HG02938 (cell line): ENCODE measurements at regions not wholly inside any gene's neighbourhood (a gene's known extent, or its start where the extent isn't known, plus 50 kb on each side); places are given as distances from the start of the nearest gene placed in this dataset.

ENCODE experiments used
- ATAC-seq: cut with Tn5 transposase; IDR thresholded peaks from one replicate; pipeline ENCODE4 v1.9.1; 2021; ENCODE audit warnings: mild to moderate bottlenecking, moderate library complexity; ENCODE audit not compliant: unreplicated experiment

DNA sequence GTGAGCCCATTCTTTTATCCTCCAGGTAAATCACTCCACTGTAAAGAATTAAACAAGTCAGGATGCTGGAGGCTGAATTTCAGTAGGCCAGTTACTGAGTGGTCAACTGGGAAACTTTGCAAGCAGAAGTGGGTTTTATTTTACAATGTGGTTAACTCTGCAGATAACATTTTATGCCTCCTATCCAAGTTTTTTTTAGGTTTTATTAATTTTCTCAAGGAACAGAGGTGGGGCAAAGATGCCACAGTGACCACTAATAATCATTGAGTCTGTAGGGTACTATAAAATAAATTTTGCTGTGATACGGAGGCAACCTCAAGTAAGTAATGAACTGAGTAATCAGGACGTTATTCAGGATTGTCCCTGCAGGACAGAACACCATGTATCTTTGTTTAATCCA lies 599.9 kb downstream of the METTL15 start:
- ATAC-seq, result no peak

GRCh38 chr11:28704801-28705200 lies 596.6 kb downstream of the METTL15 start:
- no peak for ATAC-seq

- ATAC-seq, result no peak
These were observed 595.2 kb downstream of the METTL15 start for GRCh38 chr11:28703371-28703770.

DNA sequence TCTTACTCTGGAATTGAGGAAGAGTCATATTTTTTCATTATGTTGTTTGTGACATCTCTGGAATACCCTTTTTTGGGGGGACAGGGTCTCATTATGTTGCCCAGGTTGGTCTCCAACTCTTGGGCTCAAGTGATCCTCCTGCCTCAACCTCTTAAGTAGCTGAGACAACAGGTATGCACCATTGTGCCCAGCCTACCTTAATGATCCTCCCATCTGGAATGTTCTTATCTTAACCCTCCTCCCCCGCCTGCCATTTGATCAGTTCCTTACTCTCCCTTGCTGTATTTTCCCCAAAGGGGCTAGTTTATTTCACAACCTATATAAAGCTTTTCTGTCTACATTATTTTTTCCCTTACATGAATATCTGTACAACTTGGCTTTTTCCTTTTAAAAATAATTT lies 594.7 kb downstream of the METTL15 start:
- ATAC-seq, result no peak

DNA sequence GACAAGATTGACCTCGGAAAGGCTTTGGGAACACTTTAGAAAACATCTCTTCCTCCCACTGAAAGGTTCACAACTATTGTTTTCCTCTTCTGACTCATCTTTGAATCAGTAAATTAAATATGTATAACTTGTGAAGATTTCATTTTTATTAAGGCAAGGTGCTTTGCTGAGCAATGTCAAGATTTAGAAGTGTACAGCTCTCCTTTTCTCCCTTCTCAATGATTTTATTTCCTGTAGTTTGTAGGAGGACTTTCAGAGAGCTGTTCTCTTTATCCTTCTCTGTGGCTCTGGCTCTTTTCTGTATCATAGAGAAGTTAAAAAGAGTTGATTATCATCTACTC lies 594.2 kb downstream of the METTL15 start:
- no peak for ATAC-seq

- no peak for ATAC-seq
These were observed 593.7 kb downstream of the METTL15 start for GRCh38 chr11:28701760-28702449.

GRCh38 chr11:28699701-28700100 lies 591.5 kb downstream of the METTL15 start:
- no peak for ATAC-seq

DNA sequence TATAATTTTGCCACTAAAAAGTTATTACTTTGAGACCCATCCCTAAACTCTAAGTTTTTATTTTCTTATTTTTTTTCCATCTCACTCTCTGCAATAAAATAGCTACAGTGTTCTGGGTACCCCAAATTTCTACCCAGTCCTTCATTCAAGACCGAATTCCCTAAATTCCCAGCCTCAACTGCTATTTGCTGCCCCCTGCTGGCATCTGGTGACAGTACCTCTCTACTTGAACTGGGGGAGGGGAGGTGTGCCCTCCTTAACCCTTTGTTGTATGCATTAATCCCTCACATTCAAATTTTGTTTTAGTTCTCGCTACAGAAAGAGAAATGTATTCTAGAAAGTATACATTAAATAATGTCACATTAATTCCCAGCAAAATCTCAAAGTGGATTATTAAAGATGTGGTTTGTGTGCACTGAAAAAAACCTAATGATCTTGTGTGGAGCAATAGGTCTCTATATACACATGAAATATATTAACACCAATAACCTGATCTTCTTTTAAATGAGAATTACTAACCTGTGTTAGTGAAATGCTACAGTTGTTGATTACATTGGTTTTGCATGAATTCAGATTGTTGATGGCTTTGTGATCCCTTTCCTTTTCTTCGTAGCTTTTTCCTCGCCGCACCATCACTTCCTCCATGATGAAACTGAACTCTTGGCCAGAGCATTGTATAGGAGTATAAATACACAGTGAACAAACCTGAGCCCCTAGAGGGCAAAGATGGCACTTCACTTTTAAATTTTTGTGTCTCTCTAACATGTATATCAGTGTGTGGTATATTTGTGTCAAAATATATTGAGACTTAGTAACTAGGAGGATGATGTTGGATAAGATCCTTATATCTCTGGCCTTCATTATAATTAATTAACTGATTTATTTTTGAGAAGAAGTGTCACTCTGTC lies 590.0 kb downstream of the METTL15 start:
- ATAC-seq, result peak; percentile 53

GRCh38 chr11:28696591-28696990 lies 588.4 kb downstream of the METTL15 start:
- ATAC-seq, result no peak

DNA sequence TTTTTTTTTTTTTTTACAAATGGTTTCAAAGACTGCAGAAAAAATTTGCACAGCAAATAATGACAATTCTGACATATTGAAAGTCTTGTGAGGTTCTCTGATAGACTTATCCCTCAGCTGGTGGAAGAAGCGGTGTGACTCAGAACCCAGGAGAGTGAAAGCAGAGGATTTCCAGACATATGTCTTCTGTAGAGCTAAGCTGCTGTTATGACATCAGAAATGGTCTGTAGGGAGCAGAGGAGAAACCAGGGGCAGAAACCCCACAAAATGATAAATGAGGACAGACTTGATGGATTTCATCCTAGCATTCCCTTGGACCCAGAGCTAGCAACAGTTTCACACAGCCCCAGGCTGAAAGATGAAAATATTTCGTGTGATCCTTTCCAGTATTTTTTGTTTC lies 582.6 kb downstream of the METTL15 start:
- no peak for ATAC-seq

DNA sequence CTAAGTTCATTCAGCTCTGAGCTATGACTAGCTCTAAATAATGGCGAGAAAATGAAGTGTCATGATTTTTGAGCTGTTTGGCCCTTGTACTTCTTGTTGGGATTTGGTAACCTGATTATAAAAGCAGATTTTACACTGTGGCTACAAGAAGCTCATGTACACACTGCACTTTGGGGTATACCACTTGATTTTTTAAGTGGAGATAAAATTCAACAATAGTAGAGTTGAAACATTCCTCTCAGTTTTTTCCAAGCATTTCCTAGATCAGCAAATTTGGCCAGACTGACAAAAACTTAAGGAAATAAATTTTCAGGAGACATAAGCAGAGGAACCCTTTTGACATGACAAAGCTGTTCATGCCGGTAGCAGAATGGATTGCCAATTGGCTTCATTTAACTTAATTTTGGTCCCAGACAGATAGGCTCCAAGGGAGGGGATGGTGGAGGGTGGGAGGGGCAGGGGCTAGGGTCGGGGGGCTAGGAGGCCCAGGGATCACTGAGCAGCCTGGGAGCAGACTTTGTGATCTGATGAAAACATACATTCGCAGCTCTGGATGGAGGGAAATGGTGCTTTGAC lies 575.9 kb downstream of the METTL15 start:
- no peak for ATAC-seq

- ATAC-seq, result no peak
These were observed 571.7 kb downstream of the METTL15 start for GRCh38 chr11:28679795-28680468.

- ATAC-seq, result no peak
These were observed 569.5 kb downstream of the METTL15 start for GRCh38 chr11:28677721-28678120.

DNA sequence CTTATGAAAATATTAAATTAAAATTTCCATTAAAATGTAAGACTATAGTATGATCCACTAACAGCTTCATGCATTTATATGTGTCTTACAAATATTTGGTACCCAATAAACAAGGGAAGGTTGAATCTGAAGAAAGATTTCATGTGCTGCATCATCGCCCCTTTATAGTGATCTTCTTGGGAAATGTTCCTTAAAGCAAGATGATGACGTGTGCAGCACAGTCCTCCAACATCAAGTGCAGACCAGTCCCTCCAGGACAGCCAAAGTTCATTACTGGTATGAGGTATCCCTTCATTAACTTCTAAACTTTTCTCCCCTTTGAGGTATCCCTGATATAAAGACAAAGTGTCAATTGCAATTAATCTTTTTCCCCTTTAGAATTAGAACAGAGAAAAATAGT lies 567.0 kb downstream of the METTL15 start:
- no peak for ATAC-seq

GRCh38 chr11:28674433-28675103 lies 566.4 kb downstream of the METTL15 start:
- ATAC-seq, result no peak

DNA sequence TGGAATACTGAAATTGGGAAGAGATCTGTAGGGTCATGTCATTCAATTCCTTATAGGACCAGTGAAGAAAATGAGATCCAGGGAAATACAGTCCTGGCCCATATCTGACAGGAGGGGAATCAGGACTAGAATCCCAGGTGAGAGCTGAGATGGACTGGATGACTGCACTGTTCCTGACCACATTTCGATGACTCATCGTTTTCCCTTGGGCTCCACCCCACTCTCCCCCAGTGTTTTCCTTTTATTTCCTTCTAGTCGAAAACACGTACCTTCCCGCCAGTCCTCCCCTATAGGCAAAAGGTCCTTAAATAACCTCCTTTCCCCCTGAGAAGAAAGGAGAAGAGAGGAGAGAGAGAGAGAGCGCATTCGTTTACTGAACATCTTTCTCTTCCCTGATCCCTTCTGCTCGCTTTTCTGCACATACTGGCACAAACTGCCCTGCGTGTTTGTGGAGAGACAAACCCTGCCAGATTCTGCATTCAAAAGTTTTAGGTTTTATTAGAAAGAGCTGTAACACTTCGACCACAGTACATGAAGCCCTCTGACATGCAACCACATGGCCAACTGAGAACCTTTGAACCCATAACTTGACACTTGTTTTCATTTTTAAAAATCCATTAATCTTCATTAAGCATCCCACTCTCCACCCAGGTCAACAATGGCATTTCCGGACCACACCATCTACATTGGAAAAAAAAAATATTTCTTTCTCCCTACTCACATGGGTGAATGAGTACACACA lies 565.7 kb downstream of the METTL15 start:
- no peak for ATAC-seq

- ATAC-seq, result no peak
These were observed 563.1 kb downstream of the METTL15 start for GRCh38 chr11:28671274-28671673.

- ATAC-seq, result no peak
These were observed 558.4 kb downstream of the METTL15 start for GRCh38 chr11:28666632-28667031.

DNA sequence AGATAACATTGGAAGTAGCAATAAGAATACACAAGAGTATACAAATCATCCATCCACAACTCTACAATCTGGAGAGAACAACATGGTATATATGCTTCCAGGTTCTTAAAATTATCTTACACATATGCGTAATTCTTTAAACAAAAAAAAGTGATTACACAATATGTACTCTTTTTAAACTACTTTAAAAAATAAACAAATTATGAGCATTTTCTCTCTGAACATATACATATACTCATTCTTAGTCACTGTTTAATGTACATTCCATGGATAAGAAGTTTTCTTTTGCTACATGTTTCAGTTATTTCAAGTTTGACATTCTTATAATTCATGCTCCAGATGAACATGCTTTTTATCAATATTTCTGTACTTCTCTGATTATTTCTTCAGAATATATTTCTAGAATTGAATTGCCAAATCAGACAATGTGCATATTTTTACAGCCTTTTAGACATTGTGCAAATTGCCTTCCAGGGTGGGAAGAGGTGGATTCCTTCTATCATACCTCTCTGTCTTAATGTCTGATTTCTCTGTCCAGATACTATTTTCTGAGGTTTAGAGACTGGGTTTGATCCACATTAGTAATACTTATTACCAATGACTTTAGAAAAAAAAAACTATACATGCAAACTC lies 551.6 kb downstream of the METTL15 start:
- no peak for ATAC-seq
